Pancreas (tissue), 10 donors: ENCODE measurements at regions not wholly inside any gene's neighbourhood (a gene's known extent, or its start where the extent isn't known, plus 50 kb on each side); places are given as distances from the start of the nearest gene placed in this dataset.

Source experiments
- ATAC-seq, 4 donors: fragments of 200-7000 bp; cut with Tn5 transposase; one replicate each; pipeline versions ENCODE4 v1.8.0 to v1.9.1; 2020; ENCODE audit warnings: mild to moderate bottlenecking in 4 of 4, moderate library complexity in 4 of 4
- DNase-seq, 6 donors: peaks; one replicate each; pipeline ENCODE4 v3.0.0-alpha.2; 2020
- FAIRE-seq: peaks from 2 replicates; lab custom pipeline; 2012; peaks lifted over from hg19 to GRCh38; lab: Jason Lieb, UNC
- H3K27ac ChIP-seq, 4 donors: fragments of 200-600 bp; sonication (generic); 1 replicate in 3 of 4; 2 replicates in 1 of 4; pipeline versions ENCODE4 v1.5.0 to v1.8.0; 2020
- H3K27me3 ChIP-seq, 4 donors: fragments of 200-600 bp; one replicate each; pipeline ENCODE4 v1.8.0; 2021
- H3K36me3 ChIP-seq, 3 donors: fragments of 200-600 bp; sonication (generic) in 1 of 3; one replicate each; pipeline versions ENCODE4 v1.5.0 to v1.8.0; 2020 to 2021
- H3K4me1 ChIP-seq, 3 donors: fragments of 200-600 bp; one replicate each; pipeline ENCODE4 v1.8.0; 2021
- H3K4me3 ChIP-seq, 4 donors: fragments of 200-600 bp; sonication (generic) in 2 of 4; one replicate each; pipeline versions ENCODE4 v1.5.0 to v1.8.0; 2020 to 2021
- H3K9me3 ChIP-seq, 4 donors: fragments of 200-600 bp; one replicate each; pipeline ENCODE4 v1.8.0; 2021
- WGBS, 2 donors: extraction: QIAGEN DNeasy Blood & Tissue Kit; methylation state at CpG; one replicate each; pipeline ENCODE4 v1.1.7; 2013; 5-methylcytosine and 5-hydroxymethylcytosine counted together
- intact Hi-C, 3 donors: fragments of 100-400 bp; cut with DNase I; formaldehyde crosslinking; loops; one replicate each; pipeline versions ENCODE4 v1.11.1 to v1.14.2; 2022
- TF ChIP-seq, protein P1 (sequence below), 4 donors: fragments of 200-600 bp; sonication (generic) in 3 of 4; IDR thresholded peaks; one replicate each; pipeline versions ENCODE4 v1.5.0 to v1.8.0; 2021; ENCODE audit warnings: antibody characterized with exemption in 4 of 4
- donor health status: healthy with polysubstance abuse.
- donor health status: DM: no; HTN: no; CAD: no; lungs with moderate emphysema.
- donor health status: DM: no; HTN: no; CAD: no.
- donor health status: control.
- donor health status: control.
- donor health status: Bipolar disorder and iron deficiency.
- donor health status: DM: yes; HTN: yes; CAD: no.
- donor health status: DM: no; HTN: no; CAD: no.
- donor health status: DM: no; HTN: no; CAD: no.
- donor health status: DM: yes; HTN: yes; CAD: no.

DNA sequence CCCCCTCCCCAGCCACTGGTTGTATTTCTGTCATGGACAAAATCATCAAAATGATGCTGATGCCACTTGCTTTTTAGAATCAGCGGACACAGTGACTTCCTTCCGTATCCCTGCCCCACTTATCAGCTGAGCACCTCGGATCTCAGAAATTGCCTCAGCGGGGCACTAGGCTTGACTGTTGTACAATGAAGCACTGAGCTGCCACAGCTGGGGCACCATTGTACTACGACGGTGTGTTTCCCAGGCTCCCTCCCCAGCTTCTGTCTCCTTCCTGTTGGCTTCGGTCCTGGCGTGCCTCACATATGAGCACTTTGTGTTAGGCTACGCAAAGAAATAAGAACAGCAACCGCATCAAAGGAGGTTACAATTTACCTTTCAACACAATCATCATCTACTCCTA lies 82.4 kb downstream of the F11 start:
- ATAC-seq: peak; percentile 89 to 90 (median 89)

DNA sequence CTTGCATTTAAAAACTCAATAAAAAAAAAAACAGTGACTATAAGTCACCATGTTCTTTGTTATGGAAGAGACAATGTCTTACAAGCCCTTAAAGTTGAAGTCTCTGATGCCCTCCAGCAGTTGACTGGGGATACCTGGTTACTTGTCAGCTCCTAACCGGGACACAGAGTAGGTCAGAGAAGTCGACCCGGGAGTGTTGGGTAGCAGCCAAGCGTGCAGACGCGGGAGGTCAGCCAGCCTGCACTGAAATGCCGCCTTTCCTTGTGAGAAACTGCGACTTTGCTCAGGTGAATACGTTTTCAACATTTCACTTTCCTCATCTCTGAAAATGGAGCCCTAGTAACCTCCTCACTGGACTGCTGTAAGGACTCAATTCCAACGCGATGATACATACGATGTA lies 81.8 kb downstream of the F11 start:
- peak overlapping the region; percentile 29 to 84 (median 64) for H3K27ac ChIP-seq
- H3K4me3 ChIP-seq: peak overlapping the region in 2 of 4 donors; percentile 4 to 29
- H3K9me3 ChIP-seq: no peaks in the 10 kb centered on the region
- TF ChIP-seq, protein P1, sequence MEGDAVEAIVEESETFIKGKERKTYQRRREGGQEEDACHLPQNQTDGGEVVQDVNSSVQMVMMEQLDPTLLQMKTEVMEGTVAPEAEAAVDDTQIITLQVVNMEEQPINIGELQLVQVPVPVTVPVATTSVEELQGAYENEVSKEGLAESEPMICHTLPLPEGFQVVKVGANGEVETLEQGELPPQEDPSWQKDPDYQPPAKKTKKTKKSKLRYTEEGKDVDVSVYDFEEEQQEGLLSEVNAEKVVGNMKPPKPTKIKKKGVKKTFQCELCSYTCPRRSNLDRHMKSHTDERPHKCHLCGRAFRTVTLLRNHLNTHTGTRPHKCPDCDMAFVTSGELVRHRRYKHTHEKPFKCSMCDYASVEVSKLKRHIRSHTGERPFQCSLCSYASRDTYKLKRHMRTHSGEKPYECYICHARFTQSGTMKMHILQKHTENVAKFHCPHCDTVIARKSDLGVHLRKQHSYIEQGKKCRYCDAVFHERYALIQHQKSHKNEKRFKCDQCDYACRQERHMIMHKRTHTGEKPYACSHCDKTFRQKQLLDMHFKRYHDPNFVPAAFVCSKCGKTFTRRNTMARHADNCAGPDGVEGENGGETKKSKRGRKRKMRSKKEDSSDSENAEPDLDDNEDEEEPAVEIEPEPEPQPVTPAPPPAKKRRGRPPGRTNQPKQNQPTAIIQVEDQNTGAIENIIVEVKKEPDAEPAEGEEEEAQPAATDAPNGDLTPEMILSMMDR (IDR thresholded peaks at IDR 0.05): no peak
- H3K36me3 ChIP-seq: no peaks in the 10 kb centered on the region
- ATAC-seq (peak; percentile 55 to 72 (median 60)), FAIRE-seq (no peak), DNase-seq (peak; percentile 42 to 71 (median 60))
- no peaks in the 10 kb centered on the region for H3K27me3 ChIP-seq
- WGBS, 2 donors: 17 to 22% methylated on average over 12 of the region's 12 CpGs
- intact Hi-C loops: no loop called here
- peaks cover 0 to 6% (median 0%) of the 10 kb centered on the region in 3 donors for H3K4me1 ChIP-seq

More for the DNA sequence above, 82.4 kb downstream of the F11 start:
- Histone ChIP-seq H3K27me3 (no peaks in the 10 kb centered on the region), H3K27ac (peak overlapping the region; percentile 29 to 84 (median 64)), H3K4me1 (peaks cover 0 to 6% (median 0%) of the 10 kb centered on the region in 3 donors), H3K4me3 (peak overlapping the region in 2 of 4 donors; percentile 4 to 29), H3K36me3 (no peaks in the 10 kb centered on the region), H3K9me3 (no peaks in the 10 kb centered on the region)
- WGBS, 2 donors: 17% methylated on average over 10 of the region's 10 CpGs
- intact Hi-C loops: no loop called here
- DNase-seq (peak; percentile 71 to 82 (median 76)), FAIRE-seq (no peak)
- TF ChIP-seq, protein P1 (IDR thresholded peaks at IDR 0.05): no peak

DNA sequence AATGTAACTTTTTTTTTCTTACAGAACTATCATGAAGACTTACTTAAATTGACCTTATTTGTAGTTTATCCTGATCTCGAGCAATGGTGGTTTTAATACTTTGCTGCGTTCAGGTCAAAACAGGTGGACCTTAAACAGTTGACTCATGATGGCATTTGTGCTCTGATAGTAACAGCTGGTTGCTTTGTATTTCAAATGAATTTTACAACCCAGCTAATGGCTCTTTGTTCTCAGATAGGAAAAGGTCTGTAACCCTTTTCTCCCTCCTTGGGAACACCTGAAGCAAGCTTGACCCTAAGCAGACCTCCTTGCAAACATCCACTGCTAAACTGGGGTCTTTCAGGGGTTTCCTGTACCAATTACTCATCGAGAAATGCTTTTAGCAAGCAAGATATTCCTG lies 79.2 kb downstream of the F11 start:
- H3K4me3 ChIP-seq: no peak overlapping the region
- intact Hi-C loops: no loop called here
- FAIRE-seq (no peak), DNase-seq (no peak), ATAC-seq (no peak)
- no peaks in the 10 kb centered on the region for H3K36me3 ChIP-seq
- peaks cover 0 to 6% (median 0%) of the 10 kb centered on the region in 3 donors for H3K4me1 ChIP-seq
- H3K9me3 ChIP-seq: no peaks in the 10 kb centered on the region
- TF ChIP-seq, protein P1 (IDR thresholded peaks at IDR 0.05): no peak
- H3K27ac ChIP-seq: no peak overlapping the region
- no peaks in the 10 kb centered on the region for H3K27me3 ChIP-seq
- 65 to 69% methylated on average over 3 of the region's 3 CpGs for WGBS, 2 donors

DNA sequence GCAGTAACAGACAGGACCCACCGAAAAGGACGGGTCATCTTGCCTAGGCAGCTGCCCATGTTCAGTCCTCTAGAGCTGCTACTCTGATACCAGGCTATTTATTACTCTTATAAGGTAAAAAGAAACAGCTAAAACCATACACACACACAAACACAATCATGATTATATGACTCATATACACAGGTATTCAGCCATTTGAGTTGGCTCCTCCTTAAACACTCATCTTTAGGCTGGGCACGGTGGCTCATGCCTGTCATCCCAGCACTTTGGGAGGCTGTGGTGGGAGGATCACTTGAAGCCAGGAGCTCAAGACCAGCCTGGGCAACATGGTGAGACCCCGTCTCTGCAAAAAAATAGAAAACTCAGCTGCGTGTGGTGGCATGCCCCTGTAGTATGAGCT lies 76.6 kb downstream of the F11 start:
- intact Hi-C loops: no loop called here
- FAIRE-seq (no peak), DNase-seq (no peak), ATAC-seq (peak in 1 of 4 donors; percentile 14)
- H3K27ac ChIP-seq: no peak overlapping the region
- H3K27me3 ChIP-seq: no peaks in the 10 kb centered on the region
- WGBS, 2 donors: 71 to 87% methylated on average over 5 of the region's 5 CpGs
- H3K4me3 ChIP-seq: no peak overlapping the region
- H3K36me3 ChIP-seq: no peaks in the 10 kb centered on the region
- H3K9me3 ChIP-seq: no peaks in the 10 kb centered on the region
- TF ChIP-seq, protein P1 (IDR thresholded peaks at IDR 0.05): no peak
- H3K4me1 ChIP-seq: peaks cover 0 to 4% (median 0%) of the 10 kb centered on the region in 3 donors

DNA sequence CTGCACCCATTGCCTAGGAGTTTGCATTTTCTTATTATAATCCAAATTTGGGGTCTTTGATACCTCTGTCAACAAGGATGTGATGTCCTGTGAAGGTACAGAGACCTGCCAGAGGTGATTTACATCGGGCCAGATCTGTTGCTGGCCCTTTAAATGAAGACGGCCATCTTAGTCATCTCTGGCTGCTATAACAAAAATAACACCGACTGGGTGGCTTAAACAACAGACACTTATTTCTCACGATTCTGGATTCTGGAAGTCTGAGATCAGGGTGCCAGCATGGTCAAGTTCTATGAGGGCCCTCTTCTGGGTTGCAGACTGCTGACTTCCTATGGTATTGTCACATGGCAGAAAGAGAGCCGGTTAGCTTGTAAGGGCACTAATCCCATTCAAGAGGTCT lies 75.7 kb downstream of the F11 start:
- WGBS, 2 donors: 87 to 93% methylated on average over 5 of the region's 5 CpGs

More for the DNA sequence above, 75.7 kb downstream of the F11 start:
- H3K36me3 ChIP-seq: no peaks in the 10 kb centered on the region
- no peaks in the 10 kb centered on the region for H3K27me3 ChIP-seq
- H3K4me1 ChIP-seq: no peaks in the 10 kb centered on the region
- no peaks in the 10 kb centered on the region for H3K9me3 ChIP-seq
- no peak overlapping the region for H3K27ac ChIP-seq
- no peak for ATAC-seq
- DNase-seq: no peak
- FAIRE-seq: no peak
- TF ChIP-seq, protein P1 (IDR thresholded peaks at IDR 0.05): no peak
- H3K4me3 ChIP-seq: no peak overlapping the region
- intact Hi-C loops: no loop called here
